ENCODE measurements at regions not wholly inside any gene's neighbourhood (a gene's known extent, or its start where the extent isn't known, plus 50 kb on each side); places are given as distances from the start of the nearest gene placed in this dataset.

GRCh38 chr12:42786400-42787148 is 197.0 kb upstream of the PRICKLE1 start:
- Histone ChIP-seq H3K27ac (ENCODE audit: control insufficient read depth, insufficient read depth, low read length) (no peak overlapping the region), H3K4me3 (ENCODE audit: control insufficient read depth in 2 of 3, extremely low read depth in 1 of 3, insufficient read depth in 2 of 3, low read depth in 1 of 3, low read length in 3 of 3) (no peak overlapping the region), H3K4me1 (ENCODE audit: control insufficient read depth, extremely low read depth, insufficient read depth, low read length) (peaks cover 6% of the 10 kb centered on the region), H4K20me1 (ENCODE audit: control insufficient read depth, extremely low read depth, insufficient read depth, low read length) (no peaks in the 10 kb centered on the region), H3K9me3 (ENCODE audit: control insufficient read depth, low read depth, low read length) (no peaks in the 10 kb centered on the region), H3K79me2 (ENCODE audit: control insufficient read depth, insufficient read depth, low read length) (no peaks in the 10 kb centered on the region), H2AFZ (ENCODE audit: control insufficient read depth, low read length) (no peak overlapping the region), H3K4me2 (ENCODE audit: control insufficient read depth, extremely low read depth, insufficient read depth, low read depth, low read length) (no peak overlapping the region), H3K36me3 (ENCODE audit: control insufficient read depth in 2 of 2, extremely low read depth in 1 of 2, insufficient read depth in 2 of 2, low read length in 2 of 2) (no peaks in the 10 kb centered on the region), H3K27me3 (ENCODE audit: control insufficient read depth, extremely low read depth, insufficient read depth, low read length) (no peaks in the 10 kb centered on the region), H3K9ac (ENCODE audit: control insufficient read depth, extremely low read depth, insufficient read depth, low read length) (no peak overlapping the region), H3K9me1 (ENCODE audit: control insufficient read depth, extremely low read depth, insufficient read depth, low read length) (no peaks in the 10 kb centered on the region)
- dilution Hi-C loops (cut with MboI; ENCODE audit: extremely low pct_ligation_motif_present, low sequenced_read_pairs): no loop called here
- no peak for TF ChIP-seq EZH2 (IDR thresholded peaks at IDR 0.05; ENCODE audit: low read length)
- TF ChIP-seq CTCF (optimal IDR thresholded peaks at IDR 0.05 in 1 of 3, IDR thresholded peaks at IDR 0.05 in 1 of 3, conservative IDR thresholded peaks at IDR 0.05 in 1 of 3; ENCODE audit: extremely low read depth in 1 of 3, insufficient read depth in 2 of 3, low read length in 3 of 3): no peak
- FAIRE-seq: no peak
- no peak for DNase-seq (ENCODE audit: low read depth, low spot score)

- no peaks in the 10 kb centered on the region for H3K9me1 ChIP-seq (ENCODE audit: control insufficient read depth, extremely low read depth, insufficient read depth, low read length)
- no peaks in the 10 kb centered on the region for H4K20me1 ChIP-seq (ENCODE audit: control insufficient read depth, extremely low read depth, insufficient read depth, low read length)
- H3K79me2 ChIP-seq (ENCODE audit: control insufficient read depth, insufficient read depth, low read length): no peaks in the 10 kb centered on the region
- no peaks in the 10 kb centered on the region for H3K27me3 ChIP-seq (ENCODE audit: control insufficient read depth, extremely low read depth, insufficient read depth, low read length)
- H3K4me1 ChIP-seq (ENCODE audit: control insufficient read depth, extremely low read depth, insufficient read depth, low read length): peaks cover 4% of the 10 kb centered on the region
- H3K36me3 ChIP-seq (ENCODE audit: control insufficient read depth in 2 of 2, extremely low read depth in 1 of 2, insufficient read depth in 2 of 2, low read length in 2 of 2): no peaks in the 10 kb centered on the region
- dilution Hi-C loops (cut with MboI; ENCODE audit: extremely low pct_ligation_motif_present, low sequenced_read_pairs): no loop called here
- H3K4me2 ChIP-seq (ENCODE audit: control insufficient read depth, extremely low read depth, insufficient read depth, low read depth, low read length): no peak overlapping the region
- no peak for TF ChIP-seq EZH2 (IDR thresholded peaks at IDR 0.05; ENCODE audit: low read length)
- no peak overlapping the region for H3K27ac ChIP-seq (ENCODE audit: control insufficient read depth, insufficient read depth, low read length)
- FAIRE-seq: no peak
- no peak overlapping the region for H3K9ac ChIP-seq (ENCODE audit: control insufficient read depth, extremely low read depth, insufficient read depth, low read length)
- H3K9me3 ChIP-seq (ENCODE audit: control insufficient read depth, low read depth, low read length): no peaks in the 10 kb centered on the region
- H3K4me3 ChIP-seq (ENCODE audit: control insufficient read depth in 2 of 3, extremely low read depth in 1 of 3, insufficient read depth in 2 of 3, low read depth in 1 of 3, low read length in 3 of 3): no peak overlapping the region
- DNase-seq (ENCODE audit: low read depth, low spot score): no peak
- H2AFZ ChIP-seq (ENCODE audit: control insufficient read depth, low read length): no peak overlapping the region
These were observed 196.4 kb upstream of the PRICKLE1 start for GRCh38 chr12:42785944-42786343.

GRCh38 chr12:42780671-42781070 is 191.1 kb upstream of the PRICKLE1 start:
- no peak for TF ChIP-seq CTCF (optimal IDR thresholded peaks at IDR 0.05 in 1 of 3, IDR thresholded peaks at IDR 0.05 in 1 of 3, conservative IDR thresholded peaks at IDR 0.05 in 1 of 3; ENCODE audit: extremely low read depth in 1 of 3, insufficient read depth in 2 of 3, low read length in 3 of 3)
- TF ChIP-seq EZH2 (IDR thresholded peaks at IDR 0.05; ENCODE audit: low read length): no peak
- Histone ChIP-seq H3K4me1 (ENCODE audit: control insufficient read depth, extremely low read depth, insufficient read depth, low read length) (peaks cover 11% of the 10 kb centered on the region), H3K9me3 (ENCODE audit: control insufficient read depth, low read depth, low read length) (no peaks in the 10 kb centered on the region), H3K27ac (ENCODE audit: control insufficient read depth, insufficient read depth, low read length) (no peak overlapping the region), H3K4me2 (ENCODE audit: control insufficient read depth, extremely low read depth, insufficient read depth, low read depth, low read length) (no peak overlapping the region), H3K9me1 (ENCODE audit: control insufficient read depth, extremely low read depth, insufficient read depth, low read length) (no peaks in the 10 kb centered on the region), H3K36me3 (ENCODE audit: control insufficient read depth in 2 of 2, extremely low read depth in 1 of 2, insufficient read depth in 2 of 2, low read length in 2 of 2) (no peaks in the 10 kb centered on the region), H2AFZ (ENCODE audit: control insufficient read depth, low read length) (no peak overlapping the region), H3K27me3 (ENCODE audit: control insufficient read depth, extremely low read depth, insufficient read depth, low read length) (no peaks in the 10 kb centered on the region), H3K4me3 (ENCODE audit: control insufficient read depth in 2 of 3, extremely low read depth in 1 of 3, insufficient read depth in 2 of 3, low read depth in 1 of 3, low read length in 3 of 3) (no peak overlapping the region), H4K20me1 (ENCODE audit: control insufficient read depth, extremely low read depth, insufficient read depth, low read length) (no peaks in the 10 kb centered on the region), H3K9ac (ENCODE audit: control insufficient read depth, extremely low read depth, insufficient read depth, low read length) (no peak overlapping the region), H3K79me2 (ENCODE audit: control insufficient read depth, insufficient read depth, low read length) (no peaks in the 10 kb centered on the region)
- FAIRE-seq (no peak), DNase-seq (ENCODE audit: low read depth, low spot score) (no peak)
- dilution Hi-C loops (cut with MboI; ENCODE audit: extremely low pct_ligation_motif_present, low sequenced_read_pairs): no loop called here

All from keratinocyte (primary cell).